ENCODE measurements at regions not wholly inside any gene's neighbourhood (a gene's known extent, or its start where the extent isn't known, plus 50 kb on each side); places are given as distances from the start of the nearest gene placed in this dataset.

GRCh38 chr4:122041312-122041711 lies 89.5 kb upstream of the TRPC3 start:
- TF ChIP-seq CTCF (IDR thresholded peaks at IDR 0.05), result no peak
- intact Hi-C loops (cut with micrococcal nuclease), result no loop called here
- peaks cover 11% of the 10 kb centered on the region for H3K27me3 Mint-ChIP-seq
- no peak for ATAC-seq
- ChIA-PET CTCF (no interaction called here), POLR2A (interaction anchor here (1.0 kb wide), 1 partner anchor 12 kb away, joined by 3 read pairs; no protein-coding TSS in a partner anchor)
- DNase-seq, result no peak
- no peak overlapping the region for H3K4me3 Mint-ChIP-seq
- H3K4me1 Mint-ChIP-seq (ENCODE audit: low read depth), result no peaks in the 10 kb centered on the region
- H3K9me3 Mint-ChIP-seq, result no peaks in the 10 kb centered on the region
- H3K27ac Mint-ChIP-seq, result no peak overlapping the region
- no peaks in the 10 kb centered on the region for H3K36me3 Mint-ChIP-seq (ENCODE audit: low read depth)

GRCh38 chr4:122038896-122039295 lies 87.0 kb upstream of the TRPC3 start:
- ChIA-PET CTCF (no interaction called here), POLR2A (no interaction called here)
- Mint-ChIP-seq H3K9me3 (no peaks in the 10 kb centered on the region), H3K4me1 (ENCODE audit: low read depth) (no peaks in the 10 kb centered on the region), H3K36me3 (ENCODE audit: low read depth) (no peaks in the 10 kb centered on the region), H3K27me3 (peaks cover 16% of the 10 kb centered on the region), H3K27ac (no peak overlapping the region), H3K4me3 (no peak overlapping the region)
- intact Hi-C loops (cut with micrococcal nuclease), result no loop called here
- TF ChIP-seq CTCF (IDR thresholded peaks at IDR 0.05), result no peak
- DNase-seq (no peak), ATAC-seq (no peak)

- DNase-seq (no peak), ATAC-seq (no peak)
- H3K9me3 Mint-ChIP-seq, result peaks cover 6% of the 10 kb centered on the region
- H3K27ac Mint-ChIP-seq, result no peak overlapping the region
- ChIA-PET POLR2A (interaction anchor here (0.6 kb wide), 1 partner anchor 487 kb away, joined by 3 read pairs; no protein-coding TSS in a partner anchor), CTCF (no interaction called here)
- no peak for TF ChIP-seq CTCF (IDR thresholded peaks at IDR 0.05)
- H3K36me3 Mint-ChIP-seq (ENCODE audit: low read depth), result no peaks in the 10 kb centered on the region
- intact Hi-C loops (cut with micrococcal nuclease), result no loop called here
- peaks cover 13% of the 10 kb centered on the region for H3K27me3 Mint-ChIP-seq
- no peak overlapping the region for H3K4me3 Mint-ChIP-seq
- H3K4me1 Mint-ChIP-seq (ENCODE audit: low read depth), result no peaks in the 10 kb centered on the region
These were observed 82.8 kb upstream of the TRPC3 start for GRCh38 chr4:122034619-122035018.

- ATAC-seq (no peak), DNase-seq (no peak)
- no peaks in the 10 kb centered on the region for H3K4me1 Mint-ChIP-seq (ENCODE audit: low read depth)
- H3K9me3 Mint-ChIP-seq, result peaks cover 6% of the 10 kb centered on the region
- peaks cover 3% of the 10 kb centered on the region for H3K27me3 Mint-ChIP-seq
- H3K36me3 Mint-ChIP-seq (ENCODE audit: low read depth), result no peaks in the 10 kb centered on the region
- CTCF ChIA-PET, result interaction anchor here (0.7 kb wide), 1 partner anchor 9 kb away, joined by 3 read pairs; no protein-coding TSS in a partner anchor
- intact Hi-C loops (cut with micrococcal nuclease), result no loop called here
- no peak for TF ChIP-seq CTCF (IDR thresholded peaks at IDR 0.05)
- POLR2A ChIA-PET, result no interaction called here
- H3K27ac Mint-ChIP-seq, result no peak overlapping the region
- H3K4me3 Mint-ChIP-seq, result no peak overlapping the region
These were observed 75.3 kb upstream of the TRPC3 start for GRCh38 chr4:122027203-122027602.

GRCh38 chr4:122017296-122017695 lies 65.4 kb upstream of the TRPC3 start:
- CTCF ChIA-PET, result no interaction called here
- no peaks in the 10 kb centered on the region for H3K4me1 Mint-ChIP-seq (ENCODE audit: low read depth)
- no peak for TF ChIP-seq CTCF (IDR thresholded peaks at IDR 0.05)
- no peak overlapping the region for H3K4me3 Mint-ChIP-seq
- intact Hi-C loops (cut with micrococcal nuclease), result no loop called here
- no peaks in the 10 kb centered on the region for H3K36me3 Mint-ChIP-seq (ENCODE audit: low read depth)
- POLR2A ChIA-PET, result no interaction called here
- no peak for ATAC-seq
- no peak for DNase-seq
- H3K27ac Mint-ChIP-seq, result no peak overlapping the region
- H3K9me3 Mint-ChIP-seq, result no peaks in the 10 kb centered on the region
- H3K27me3 Mint-ChIP-seq, result peaks cover 25% of the 10 kb centered on the region
